Fibroblast of lung (primary cell): ENCODE measurements at regions not wholly inside any gene's neighbourhood (a gene's known extent, or its start where the extent isn't known, plus 50 kb on each side); places are given as distances from the start of the nearest gene placed in this dataset.

Experiments used
- DNase-seq, 2 donors: peaks; one replicate each; pipeline versions ENCODE4 v3.0.0 to v3.0.0-alpha.2; 2010; ENCODE audit warnings: low read depth in 2 of 2
- H2AFZ ChIP-seq: 2 replicates; pipeline ENCODE4 v1.5.1; 2012; ENCODE audit warnings: low read length, control low read depth, inconsistent platforms
- H3K27ac ChIP-seq: 2 replicates; pipeline ENCODE4 v1.5.1; 2011; ENCODE audit warnings: low read length, control low read depth; ENCODE audit not compliant: insufficient read depth
- H3K27me3 ChIP-seq: 2 replicates; pipeline ENCODE4 v1.5.1; 2011; ENCODE audit warnings: mild to moderate bottlenecking, low read length; ENCODE audit not compliant: control insufficient read depth, insufficient read depth
- H3K36me3 ChIP-seq: 2 replicates; pipeline ENCODE4 v1.5.1; 2011; ENCODE audit warnings: low read length; ENCODE audit not compliant: control insufficient read depth, insufficient read depth
- H3K4me1 ChIP-seq: 2 replicates; pipeline ENCODE4 v1.5.1; 2011; ENCODE audit warnings: low read length; ENCODE audit not compliant: control insufficient read depth, insufficient read depth; ENCODE audit errors: extremely low read depth
- H3K4me2 ChIP-seq: 2 replicates; pipeline ENCODE4 v1.5.1; 2011; ENCODE audit warnings: low read length, control low read depth; ENCODE audit not compliant: insufficient read depth; ENCODE audit errors: extremely low read depth
- H3K4me3 ChIP-seq, 4 experiments: fragments of 200-600 bp in 1 of 4; sonication (generic) in 1 of 4; replicated peaks in 1 of 4; 2 replicates each; pipeline ENCODE4 v1.5.1; 2011 to 2016; ENCODE audit warnings: low read length in 4 of 4, low read depth in 3 of 4, mild to moderate bottlenecking in 3 of 4, control low read depth in 2 of 4, inconsistent platforms in 1 of 4, mixed read lengths in 1 of 4; ENCODE audit not compliant: insufficient read depth in 1 of 4; ENCODE audit errors: control extremely low read depth in 1 of 4
- H3K79me2 ChIP-seq: 2 replicates; pipeline ENCODE4 v1.5.1; 2012; ENCODE audit warnings: mild to moderate bottlenecking, low read length, inconsistent platforms; ENCODE audit not compliant: control insufficient read depth, insufficient read depth
- H3K9ac ChIP-seq: 2 replicates; pipeline ENCODE4 v1.5.1; 2011; ENCODE audit warnings: mild to moderate bottlenecking, low read length, control low read depth; ENCODE audit not compliant: insufficient read depth
- H3K9me3 ChIP-seq: 2 replicates; pipeline ENCODE4 v1.5.1; 2012; ENCODE audit warnings: low read depth, low read length; ENCODE audit not compliant: control insufficient read depth, insufficient read depth
- H4K20me1 ChIP-seq: 2 replicates; pipeline ENCODE4 v1.5.1; 2011; ENCODE audit warnings: low read length; ENCODE audit not compliant: control insufficient read depth, insufficient read depth; ENCODE audit errors: extremely low read depth
- CTCF ChIP-seq, 2 donors: IDR thresholded peaks in 1 of 2; conservative IDR thresholded peaks in 1 of 2; 1 replicate in 1 of 2; 2 replicates in 1 of 2; pipeline ENCODE4 v1.5.1; 2011 to 2012; ENCODE audit warnings: low read length in 2 of 2, control low read depth in 1 of 2, inconsistent platforms in 1 of 2, low read depth in 1 of 2, mild to moderate bottlenecking in 1 of 2
- EZH2 ChIP-seq: IDR thresholded peaks from 2 replicates; pipeline ENCODE4 v1.5.1; 2012; ENCODE audit warnings: low read length, control low read depth, mild to moderate bottlenecking; ENCODE audit errors: missing control alignments

GRCh38 chr5:69007163-69007562 is 86.7 kb upstream of the SLC30A5 start:
- H3K79me2 ChIP-seq, result no peaks in the 10 kb centered on the region
- no peaks in the 10 kb centered on the region for H3K36me3 ChIP-seq
- H2AFZ ChIP-seq, result no peak overlapping the region
- no peaks in the 10 kb centered on the region for H3K9me3 ChIP-seq
- no peaks in the 10 kb centered on the region for H4K20me1 ChIP-seq
- H3K4me3 ChIP-seq, result no peak overlapping the region
- H3K4me1 ChIP-seq, result no peaks in the 10 kb centered on the region
- H3K27me3 ChIP-seq, result peaks cover 4% of the 10 kb centered on the region
- no peak overlapping the region for H3K27ac ChIP-seq
- DNase-seq, result peak in 1 of 2 donors; percentile 11
- no peak for TF ChIP-seq CTCF (conservative IDR thresholded peaks at IDR 0.05 in 1 of 2, IDR thresholded peaks at IDR 0.05 in 1 of 2; ENCODE audit: low read depth in 1 of 2, low read length in 2 of 2)
- TF ChIP-seq EZH2, result no peak
- no peak overlapping the region for H3K9ac ChIP-seq
- H3K4me2 ChIP-seq, result no peak overlapping the region

DNA sequence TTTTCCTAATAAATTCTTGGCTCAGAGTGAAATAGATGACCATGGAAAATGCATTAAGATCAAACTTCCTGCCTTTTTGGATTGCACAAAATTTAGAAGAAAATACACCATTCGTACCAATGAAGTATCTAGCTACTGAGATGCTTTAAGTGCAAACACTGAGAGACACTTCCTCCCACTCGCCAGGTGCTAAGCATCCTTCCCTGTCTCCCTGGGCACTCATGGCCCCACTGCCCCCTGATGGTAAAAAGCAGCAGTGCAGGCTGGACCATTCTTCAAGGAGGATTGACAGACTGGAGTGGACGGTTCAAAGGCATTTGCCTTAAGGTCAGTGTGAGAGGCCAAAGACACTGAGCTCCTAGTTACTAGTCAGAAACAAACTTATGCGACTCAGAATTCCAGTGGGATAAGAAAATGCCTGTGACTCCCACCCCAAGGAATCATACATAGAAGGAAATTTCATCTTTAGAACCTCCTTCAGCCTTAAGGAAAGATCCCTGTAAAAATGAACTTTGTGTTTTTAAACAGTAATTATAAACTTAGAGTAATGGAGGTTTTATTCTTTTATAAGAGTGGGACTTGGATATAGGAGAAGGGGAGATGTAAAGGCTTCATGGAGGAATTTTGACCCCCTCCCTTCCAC is 86.0 kb upstream of the SLC30A5 start:
- H3K36me3 ChIP-seq, result no peaks in the 10 kb centered on the region
- peak; percentile 24 to 44 for DNase-seq
- no peak overlapping the region for H3K4me3 ChIP-seq
- no peak overlapping the region for H3K4me2 ChIP-seq
- peaks cover 4% of the 10 kb centered on the region for H3K27me3 ChIP-seq
- H4K20me1 ChIP-seq, result no peaks in the 10 kb centered on the region
- no peak overlapping the region for H3K9ac ChIP-seq
- H3K79me2 ChIP-seq, result no peaks in the 10 kb centered on the region
- H3K27ac ChIP-seq, result no peak overlapping the region
- H3K9me3 ChIP-seq, result no peaks in the 10 kb centered on the region
- H3K4me1 ChIP-seq, result no peaks in the 10 kb centered on the region
- no peak overlapping the region for H2AFZ ChIP-seq
- TF ChIP-seq EZH2 (no peak), CTCF (conservative IDR thresholded peaks at IDR 0.05 in 1 of 2, IDR thresholded peaks at IDR 0.05 in 1 of 2; ENCODE audit: low read depth in 1 of 2, low read length in 2 of 2) (peak; percentile 79 to 94)

DNA sequence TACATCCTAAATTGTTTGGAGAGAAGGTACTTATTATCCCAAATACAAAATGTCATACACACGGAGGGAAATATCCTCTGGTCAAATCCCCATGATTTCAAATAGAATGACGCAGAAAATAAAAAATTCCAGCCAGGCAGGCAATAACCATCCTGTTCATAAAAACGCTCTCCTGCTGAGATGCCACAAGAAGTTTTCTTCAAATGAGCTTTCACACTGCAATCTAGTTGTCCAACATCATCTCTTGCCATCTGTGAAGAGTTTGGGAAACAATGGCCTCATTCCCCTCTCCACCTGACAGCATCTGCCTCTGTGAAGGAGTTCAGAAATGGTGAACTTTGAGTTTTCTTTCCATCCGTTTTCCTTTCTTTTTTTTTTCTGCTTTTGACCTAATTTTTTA is 83.3 kb upstream of the SLC30A5 start:
- Histone ChIP-seq H3K4me3 (no peak overlapping the region), H3K27ac (no peak overlapping the region), H3K27me3 (peaks cover 4% of the 10 kb centered on the region), H3K36me3 (no peaks in the 10 kb centered on the region), H3K9ac (no peak overlapping the region), H3K9me3 (no peaks in the 10 kb centered on the region), H4K20me1 (no peaks in the 10 kb centered on the region), H3K4me2 (no peak overlapping the region), H2AFZ (no peak overlapping the region), H3K4me1 (no peaks in the 10 kb centered on the region), H3K79me2 (no peaks in the 10 kb centered on the region)
- DNase-seq, result no peak
- no peak for TF ChIP-seq EZH2
- TF ChIP-seq CTCF (conservative IDR thresholded peaks at IDR 0.05 in 1 of 2, IDR thresholded peaks at IDR 0.05 in 1 of 2; ENCODE audit: low read depth in 1 of 2, low read length in 2 of 2), result no peak
